ENCODE measurements at regions not wholly inside any gene's neighbourhood (a gene's known extent, or its start where the extent isn't known, plus 50 kb on each side); places are given as distances from the start of the nearest gene placed in this dataset.
"Not testable (repeated sequence)": the region's sequence is repeated elsewhere in the genome, so short reads cannot be mapped to it uniquely, and the experiment has no call there.

- H3K27ac ChIP-seq: not testable (repeated sequence)
- TF ChIP-seq CTCF (IDR thresholded peaks at IDR 0.05): peak; percentile 41
Measured at GRCh38 chr2:90151805-90152204, 1460.3 kb downstream of the RPIA start.

GRCh38 chr2:90170978-90171377, 1479.5 kb downstream of the RPIA start:
- H3K27ac ChIP-seq: not testable (repeated sequence)

- not testable (repeated sequence) for H3K27ac ChIP-seq
Measured at GRCh38 chr2:90173081-90173480, 1481.6 kb downstream of the RPIA start.

- not testable (repeated sequence) for H3K27ac ChIP-seq
Measured at GRCh38 chr2:90179591-90179990, 1488.1 kb downstream of the RPIA start.

- no peak overlapping the region for H3K27ac ChIP-seq
- TF ChIP-seq CTCF (IDR thresholded peaks at IDR 0.05) (peak; percentile 58), ZFX (IDR thresholded peaks at IDR 0.05; ENCODE audit: borderline replicate concordance) (no peak)
Measured at GRCh38 chr2:90207454-90208058, 1516.1 kb downstream of the RPIA start.

- TF ChIP-seq ZFX (IDR thresholded peaks at IDR 0.05; ENCODE audit: borderline replicate concordance) (no peak), CTCF (IDR thresholded peaks at IDR 0.05) (no peak)
- no peak overlapping the region for H3K27ac ChIP-seq
Measured at GRCh38 chr2:90209009-90209408, 1517.5 kb downstream of the RPIA start.

- TF ChIP-seq CTCF (IDR thresholded peaks at IDR 0.05) (no peak), ZFX (IDR thresholded peaks at IDR 0.05; ENCODE audit: borderline replicate concordance) (no peak)
- no peak overlapping the region for H3K27ac ChIP-seq
Measured at GRCh38 chr2:90209806-90210205, 1518.3 kb downstream of the RPIA start.

GRCh38 chr2:90215880-90216279, 1524.4 kb downstream of the RPIA start:
- TF ChIP-seq CTCF (IDR thresholded peaks at IDR 0.05): peak; percentile 22
- not testable (repeated sequence) for H3K27ac ChIP-seq

GRCh38 chr2:90216801-90217200, 1525.3 kb downstream of the RPIA start:
- H3K27ac ChIP-seq: not testable (repeated sequence)

GRCh38 chr2:90218534-90218933, 1527.1 kb downstream of the RPIA start:
- not testable (repeated sequence) for H3K27ac ChIP-seq

GRCh38 chr2:90220623-90221299, 1529.3 kb downstream of the RPIA start:
- H3K27ac ChIP-seq: not testable (repeated sequence)
